ENCODE measurements at regions not wholly inside any gene's neighbourhood (a gene's known extent, or its start where the extent isn't known, plus 50 kb on each side); places are given as distances from the start of the nearest gene placed in this dataset.

- TF ChIP-seq EZH2 (IDR thresholded peaks at IDR 0.05; ENCODE audit: borderline replicate concordance, low read depth, low read length, severe bottlenecking), result no peak
- TF ChIP-seq, protein P1, sequence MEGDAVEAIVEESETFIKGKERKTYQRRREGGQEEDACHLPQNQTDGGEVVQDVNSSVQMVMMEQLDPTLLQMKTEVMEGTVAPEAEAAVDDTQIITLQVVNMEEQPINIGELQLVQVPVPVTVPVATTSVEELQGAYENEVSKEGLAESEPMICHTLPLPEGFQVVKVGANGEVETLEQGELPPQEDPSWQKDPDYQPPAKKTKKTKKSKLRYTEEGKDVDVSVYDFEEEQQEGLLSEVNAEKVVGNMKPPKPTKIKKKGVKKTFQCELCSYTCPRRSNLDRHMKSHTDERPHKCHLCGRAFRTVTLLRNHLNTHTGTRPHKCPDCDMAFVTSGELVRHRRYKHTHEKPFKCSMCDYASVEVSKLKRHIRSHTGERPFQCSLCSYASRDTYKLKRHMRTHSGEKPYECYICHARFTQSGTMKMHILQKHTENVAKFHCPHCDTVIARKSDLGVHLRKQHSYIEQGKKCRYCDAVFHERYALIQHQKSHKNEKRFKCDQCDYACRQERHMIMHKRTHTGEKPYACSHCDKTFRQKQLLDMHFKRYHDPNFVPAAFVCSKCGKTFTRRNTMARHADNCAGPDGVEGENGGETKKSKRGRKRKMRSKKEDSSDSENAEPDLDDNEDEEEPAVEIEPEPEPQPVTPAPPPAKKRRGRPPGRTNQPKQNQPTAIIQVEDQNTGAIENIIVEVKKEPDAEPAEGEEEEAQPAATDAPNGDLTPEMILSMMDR (IDR thresholded peaks at IDR 0.05; ENCODE audit: borderline replicate concordance, extremely low read depth, low read length, poor library complexity, severe bottlenecking), result no peak
Measured at GRCh38 chr15:69852916-69853315, 244.8 kb downstream of the TLE3 start.
